ENCODE measurements at regions not wholly inside any gene's neighbourhood (a gene's known extent, or its start where the extent isn't known, plus 50 kb on each side); places are given as distances from the start of the nearest gene placed in this dataset.

DNA sequence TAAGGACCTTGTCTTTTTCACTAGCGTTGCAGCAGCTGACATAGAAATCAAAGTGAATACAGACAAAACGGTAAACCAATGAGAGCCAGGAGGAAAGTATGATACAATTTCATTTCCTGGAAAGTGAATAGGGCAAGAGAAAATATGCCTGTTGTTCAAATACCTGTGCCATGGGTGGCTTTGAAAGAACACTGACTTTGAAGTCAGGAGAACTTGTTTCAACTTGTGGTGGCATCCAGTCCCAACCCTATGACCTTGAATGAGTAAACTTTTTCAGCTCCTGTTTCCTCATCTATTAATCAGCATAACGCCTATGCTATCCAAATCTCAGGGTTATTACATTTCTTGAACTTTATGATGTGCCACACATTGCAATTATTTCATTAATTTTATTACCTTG is 173.7 kb upstream of the HS3ST3A1 start:
- H3K27ac ChIP-seq (ENCODE audit: low read length) = no peak overlapping the region
- H3K4me1 ChIP-seq (ENCODE audit: low read length) = no peaks in the 10 kb centered on the region
- no peak overlapping the region for H3K4me2 ChIP-seq (ENCODE audit: low read depth, low read length)
- H3K4me3 ChIP-seq (ENCODE audit: low read length) = no peak overlapping the region
- H3K79me2 ChIP-seq (ENCODE audit: low read length) = no peaks in the 10 kb centered on the region
- H4K20me1 ChIP-seq (ENCODE audit: insufficient read depth, low read length) = no peaks in the 10 kb centered on the region
- TF ChIP-seq EZH2phosphoT487 (IDR thresholded peaks at IDR 0.05; ENCODE audit: low read length) (no peak), CTCF (IDR thresholded peaks at IDR 0.05; ENCODE audit: low read length) (no peak), EZH2 (optimal IDR thresholded peaks at IDR 0.05; ENCODE audit: low read depth, low read length) (no peak)
- H3K9ac ChIP-seq (ENCODE audit: low read length) = no peak overlapping the region
- H3K9me2 ChIP-seq (replicated peaks; ENCODE audit: insufficient read depth, low read length) = no peaks in the 10 kb centered on the region
- H3K9me3 ChIP-seq (replicated peaks; ENCODE audit: insufficient read depth, low read length) = no peaks in the 10 kb centered on the region
- H3K27me3 ChIP-seq (replicated peaks; ENCODE audit: insufficient read depth, low read length) = no peaks in the 10 kb centered on the region
- no peaks in the 10 kb centered on the region for H3K36me3 ChIP-seq (replicated peaks; ENCODE audit: insufficient read depth, low read length)
- DNase-seq = no peak
- no peaks in the 10 kb centered on the region for H3F3A ChIP-seq (ENCODE audit: insufficient read depth, low read length)
- H2AFZ ChIP-seq (ENCODE audit: low read length) = no peak overlapping the region

DNA sequence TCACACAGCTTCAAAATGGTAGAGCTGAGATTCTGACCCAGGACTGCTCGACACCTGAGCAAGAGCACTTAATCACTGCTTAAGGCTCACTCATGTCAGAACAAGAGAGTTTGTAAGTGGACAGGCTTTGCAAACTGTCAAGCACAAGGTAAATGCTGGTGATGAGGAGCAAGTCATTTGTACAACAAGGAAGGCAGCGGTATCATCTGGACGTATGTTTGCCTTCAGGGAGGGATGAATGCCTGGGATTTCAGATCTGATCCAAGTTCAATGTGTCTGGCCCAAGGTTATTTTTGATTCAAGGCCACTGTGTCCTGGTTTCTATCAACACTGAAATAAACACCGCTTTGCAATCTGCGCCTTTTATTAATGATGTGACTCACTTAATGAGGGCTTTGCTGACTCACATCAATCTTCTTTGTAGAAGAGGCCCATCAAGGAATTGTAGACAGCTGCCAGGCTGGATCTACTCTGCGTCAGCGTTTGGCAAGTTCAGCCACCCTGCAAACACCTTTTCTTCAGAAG is 174.4 kb upstream of the HS3ST3A1 start:
- Histone ChIP-seq H3K4me2 (ENCODE audit: low read depth, low read length) (no peak overlapping the region), H3F3A (ENCODE audit: insufficient read depth, low read length) (no peaks in the 10 kb centered on the region), H3K4me1 (ENCODE audit: low read length) (no peaks in the 10 kb centered on the region), H3K27me3 (replicated peaks; ENCODE audit: insufficient read depth, low read length) (no peaks in the 10 kb centered on the region), H3K9me2 (replicated peaks; ENCODE audit: insufficient read depth, low read length) (no peaks in the 10 kb centered on the region), H3K79me2 (ENCODE audit: low read length) (no peaks in the 10 kb centered on the region), H3K27ac (ENCODE audit: low read length) (no peak overlapping the region), H3K4me3 (ENCODE audit: low read length) (no peak overlapping the region), H4K20me1 (ENCODE audit: insufficient read depth, low read length) (no peaks in the 10 kb centered on the region), H2AFZ (ENCODE audit: low read length) (no peak overlapping the region), H3K36me3 (replicated peaks; ENCODE audit: insufficient read depth, low read length) (no peaks in the 10 kb centered on the region), H3K9me3 (replicated peaks; ENCODE audit: insufficient read depth, low read length) (no peaks in the 10 kb centered on the region), H3K9ac (ENCODE audit: low read length) (no peak overlapping the region)
- DNase-seq = no peak
- TF ChIP-seq CTCF (IDR thresholded peaks at IDR 0.05; ENCODE audit: low read length) = no peak

DNA sequence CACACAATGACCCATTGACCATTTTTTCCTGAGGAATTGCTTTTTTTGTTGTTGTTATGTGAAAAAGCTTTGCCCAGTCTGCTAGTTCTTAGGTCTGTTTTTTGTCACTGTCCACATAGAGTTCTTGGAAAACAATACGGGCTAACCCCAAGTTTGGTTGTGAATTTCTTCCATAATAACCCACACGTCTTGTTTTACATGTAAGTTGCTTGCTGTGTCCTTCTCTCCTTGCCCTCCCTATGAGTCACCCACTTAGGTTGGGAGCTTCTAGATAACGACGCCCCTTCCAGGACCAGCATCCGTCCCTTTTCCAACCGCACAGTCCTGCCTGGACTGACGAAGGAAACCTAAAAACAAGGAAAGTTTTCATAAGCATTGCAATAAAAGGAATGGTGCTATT is 175.3 kb upstream of the HS3ST3A1 start:
- H2AFZ ChIP-seq (ENCODE audit: low read length) = no peak overlapping the region
- H3K9me2 ChIP-seq (replicated peaks; ENCODE audit: insufficient read depth, low read length) = no peaks in the 10 kb centered on the region
- H3F3A ChIP-seq (ENCODE audit: insufficient read depth, low read length) = no peaks in the 10 kb centered on the region
- H3K4me3 ChIP-seq (ENCODE audit: low read length) = no peak overlapping the region
- no peak overlapping the region for H3K9ac ChIP-seq (ENCODE audit: low read length)
- TF ChIP-seq EZH2phosphoT487 (IDR thresholded peaks at IDR 0.05; ENCODE audit: low read length) (no peak), CTCF (IDR thresholded peaks at IDR 0.05; ENCODE audit: low read length) (no peak), EZH2 (optimal IDR thresholded peaks at IDR 0.05; ENCODE audit: low read depth, low read length) (no peak)
- H3K27ac ChIP-seq (ENCODE audit: low read length) = no peak overlapping the region
- H4K20me1 ChIP-seq (ENCODE audit: insufficient read depth, low read length) = no peaks in the 10 kb centered on the region
- no peaks in the 10 kb centered on the region for H3K4me1 ChIP-seq (ENCODE audit: low read length)
- H3K9me3 ChIP-seq (replicated peaks; ENCODE audit: insufficient read depth, low read length) = no peaks in the 10 kb centered on the region
- DNase-seq = no peak
- no peak overlapping the region for H3K4me2 ChIP-seq (ENCODE audit: low read depth, low read length)
- H3K27me3 ChIP-seq (replicated peaks; ENCODE audit: insufficient read depth, low read length) = no peaks in the 10 kb centered on the region
- no peaks in the 10 kb centered on the region for H3K79me2 ChIP-seq (ENCODE audit: low read length)
- H3K36me3 ChIP-seq (replicated peaks; ENCODE audit: insufficient read depth, low read length) = no peaks in the 10 kb centered on the region
